NCI-H345 treated with DMSO at 0.1 percent for 48 hours (cell line): ENCODE measurements at regions not wholly inside any gene's neighbourhood (a gene's known extent, or its start where the extent isn't known, plus 50 kb on each side); places are given as distances from the start of the nearest gene placed in this dataset.
"Not testable (repeated sequence)": the region's sequence is repeated elsewhere in the genome, so short reads cannot be mapped to it uniquely, and the experiment has no call there.

ENCODE experiments used
- DNase-seq: peaks from one replicate; lab custom pipeline; 2025; ENCODE audit not compliant: unreplicated experiment; lab: John Stamatoyannopoulos, UW

- not testable (repeated sequence) for DNase-seq
Measured at GRCh38 chr9:95391271-95391670, 73.8 kb upstream of the FANCC start.

- no peak for DNase-seq
Measured at GRCh38 chr9:95389373-95389772, 71.9 kb upstream of the FANCC start.

- no peak for DNase-seq
Measured at GRCh38 chr9:95386843-95387242, 69.3 kb upstream of the FANCC start.

- no peak for DNase-seq
Measured at GRCh38 chr9:95385521-95385920, 68.0 kb upstream of the FANCC start.

GRCh38 chr9:95383845-95384244 lies 66.3 kb upstream of the FANCC start:
- DNase-seq, result no peak

- DNase-seq, result no peak
Measured at GRCh38 chr9:95383185-95383676, 65.7 kb upstream of the FANCC start.

- DNase-seq, result no peak
Measured at GRCh38 chr9:95382433-95382832, 64.9 kb upstream of the FANCC start.

GRCh38 chr9:95381221-95381620 lies 63.7 kb upstream of the FANCC start:
- no peak for DNase-seq

GRCh38 chr9:95379630-95380029 lies 62.1 kb upstream of the FANCC start:
- DNase-seq, result no peak

GRCh38 chr9:95373782-95374487 lies 56.4 kb upstream of the FANCC start:
- DNase-seq, result no peak

- DNase-seq, result peak; percentile 39
Measured at GRCh38 chr9:95373069-95373681, 55.7 kb upstream of the FANCC start.

GRCh38 chr9:95370064-95370463 lies 52.6 kb upstream of the FANCC start:
- no peak for DNase-seq

- no peak for DNase-seq
Measured at GRCh38 chr9:95368377-95369160, 51.1 kb upstream of the FANCC start.
